Smooth muscle cell (in vitro differentiated cells): ENCODE measurements at regions not wholly inside any gene's neighbourhood (a gene's known extent, or its start where the extent isn't known, plus 50 kb on each side); places are given as distances from the start of the nearest gene placed in this dataset.
A peak's percentile ranks its signal among the peaks of the same experiment; 100 is the strongest.

Experiments
- DNase-seq: peaks from one replicate; lab custom pipeline; 2025; ENCODE audit not compliant: unreplicated experiment; lab: John Stamatoyannopoulos, UW
- H2AFZ ChIP-seq: fragments of 200-600 bp; sonication (generic); 2 replicates; pipeline ENCODE4 v1.6.0; 2016; ENCODE audit warnings: antibody characterized with exemption, low read depth, mild to moderate bottlenecking
- H3F3A ChIP-seq: fragments of 200-600 bp; sonication (generic); 2 replicates; pipeline ENCODE4 v1.6.0; 2017; ENCODE audit warnings: antibody characterized with exemption, low read depth
- H3K27ac ChIP-seq: fragments of 200-600 bp; sonication (generic); 2 replicates; pipeline ENCODE4 v1.5.1; 2016; ENCODE audit warnings: low read depth, mild to moderate bottlenecking
- H3K27me3 ChIP-seq: fragments of 200-600 bp; sonication (generic); 2 replicates; pipeline ENCODE4 v1.6.1; 2016; ENCODE audit warnings: low read depth, mild to moderate bottlenecking
- H3K36me3 ChIP-seq: fragments of 200-600 bp; sonication (generic); 2 replicates; pipeline ENCODE4 v1.5.1; 2016; ENCODE audit warnings: low read depth
- H3K4me1 ChIP-seq: fragments of 200-600 bp; sonication (generic); 2 replicates; pipeline ENCODE4 v1.5.1; 2016; ENCODE audit warnings: low read depth
- H3K4me2 ChIP-seq: fragments of 200-600 bp; sonication (generic); 2 replicates; pipeline ENCODE4 v1.6.0; 2016; ENCODE audit warnings: mild to moderate bottlenecking
- H3K4me3 ChIP-seq: fragments of 200-600 bp; sonication (generic); 2 replicates; pipeline ENCODE4 v1.5.1; 2016; ENCODE audit warnings: mild to moderate bottlenecking
- H3K79me2 ChIP-seq: fragments of 200-600 bp; sonication (generic); 2 replicates; pipeline ENCODE4 v1.6.0; 2016; ENCODE audit warnings: low read depth, mild to moderate bottlenecking
- H3K9ac ChIP-seq: fragments of 200-600 bp; sonication (generic); 2 replicates; pipeline ENCODE4 v1.6.0; 2016; ENCODE audit warnings: low read depth
- H3K9me3 ChIP-seq: fragments of 200-600 bp; sonication (generic); replicated peaks from 2 replicates; pipeline ENCODE4 v1.5.1; 2016; ENCODE audit warnings: low read depth
- H4K20me1 ChIP-seq: fragments of 200-600 bp; sonication (generic); 2 replicates; pipeline ENCODE4 v1.6.0; 2016; ENCODE audit warnings: low read depth
- CTCF ChIP-seq: fragments of 200-600 bp; sonication (generic); IDR thresholded peaks from 2 replicates; pipeline ENCODE4 v1.5.1; 2017; ENCODE audit warnings: borderline replicate concordance, mild to moderate bottlenecking, antibody characterized with exemption; ENCODE audit not compliant: insufficient read depth, poor library complexity, severe bottlenecking
- WGBS: methylation state at CpG from one replicate; pipeline ENCODE4 v1.1.7; 2016; ENCODE audit warnings: low lambda C conversion rate; 5-methylcytosine and 5-hydroxymethylcytosine counted together

- WGBS = 89% methylated on average over 2 of the region's 2 CpGs
Measured at GRCh38 chr2:177108890-177109289, 103.7 kb upstream of the HNRNPA3 start.

GRCh38 chr2:177114712-177115111 lies 97.9 kb upstream of the HNRNPA3 start:
- Histone ChIP-seq H3K79me2 (no peaks in the 10 kb centered on the region), H3F3A (no peaks in the 10 kb centered on the region), H3K27ac (no peak overlapping the region), H3K4me3 (no peak overlapping the region), H2AFZ (no peak overlapping the region), H3K9ac (no peak overlapping the region), H3K4me1 (no peaks in the 10 kb centered on the region), H4K20me1 (no peaks in the 10 kb centered on the region), H3K36me3 (no peaks in the 10 kb centered on the region), H3K27me3 (no peaks in the 10 kb centered on the region), H3K4me2 (no peak overlapping the region), H3K9me3 (no peaks in the 10 kb centered on the region)
- DNase-seq = no peak
- no peak for TF ChIP-seq CTCF
- 95% methylated on average over 5 of the region's 5 CpGs for WGBS

More at GRCh38 chr2:177108890-177109289, 103.7 kb upstream of the HNRNPA3 start:
- no peak for TF ChIP-seq CTCF
- H3K9me3 ChIP-seq = no peaks in the 10 kb centered on the region
- no peaks in the 10 kb centered on the region for H3K4me1 ChIP-seq
- no peak overlapping the region for H3K9ac ChIP-seq
- no peaks in the 10 kb centered on the region for H3K36me3 ChIP-seq
- H4K20me1 ChIP-seq = no peaks in the 10 kb centered on the region
- H3F3A ChIP-seq = no peaks in the 10 kb centered on the region
- H3K27ac ChIP-seq = no peak overlapping the region
- no peak overlapping the region for H2AFZ ChIP-seq
- no peak for DNase-seq
- no peak overlapping the region for H3K4me2 ChIP-seq
- H3K4me3 ChIP-seq = no peak overlapping the region
- no peaks in the 10 kb centered on the region for H3K27me3 ChIP-seq
- H3K79me2 ChIP-seq = no peaks in the 10 kb centered on the region

- no peak overlapping the region for H3K4me2 ChIP-seq
- H2AFZ ChIP-seq = peak overlapping the region; percentile 37
- no peak overlapping the region for H3K4me3 ChIP-seq
- H3K9ac ChIP-seq = no peak overlapping the region
- H3F3A ChIP-seq = no peaks in the 10 kb centered on the region
- H3K36me3 ChIP-seq = no peaks in the 10 kb centered on the region
- H3K9me3 ChIP-seq = no peaks in the 10 kb centered on the region
- no peak for TF ChIP-seq CTCF
- peaks cover 3% of the 10 kb centered on the region for H3K27me3 ChIP-seq
- H3K79me2 ChIP-seq = no peaks in the 10 kb centered on the region
- no peak overlapping the region for H3K27ac ChIP-seq
- H3K4me1 ChIP-seq = no peaks in the 10 kb centered on the region
- H4K20me1 ChIP-seq = no peaks in the 10 kb centered on the region
- WGBS = 92% methylated on average over 3 of the region's 3 CpGs
- DNase-seq = no peak
Measured at GRCh38 chr2:177117755-177118154, 94.8 kb upstream of the HNRNPA3 start.

- no peak overlapping the region for H3K27ac ChIP-seq
- H3K9me3 ChIP-seq = no peaks in the 10 kb centered on the region
- no peaks in the 10 kb centered on the region for H4K20me1 ChIP-seq
- H3K4me2 ChIP-seq = no peak overlapping the region
- no peaks in the 10 kb centered on the region for H3K79me2 ChIP-seq
- 47% methylated on average over 2 of the region's 2 CpGs for WGBS
- H2AFZ ChIP-seq = no peak overlapping the region
- no peak overlapping the region for H3K4me3 ChIP-seq
- DNase-seq = no peak
- no peak for TF ChIP-seq CTCF
- H3F3A ChIP-seq = no peaks in the 10 kb centered on the region
- H3K27me3 ChIP-seq = peaks cover 3% of the 10 kb centered on the region
- no peaks in the 10 kb centered on the region for H3K4me1 ChIP-seq
- no peaks in the 10 kb centered on the region for H3K36me3 ChIP-seq
- H3K9ac ChIP-seq = no peak overlapping the region
Measured at GRCh38 chr2:177118636-177119035, 94.0 kb upstream of the HNRNPA3 start.
